ENCODE measurements at regions not wholly inside any gene's neighbourhood (a gene's known extent, or its start where the extent isn't known, plus 50 kb on each side); places are given as distances from the start of the nearest gene placed in this dataset.
"Not testable (repeated sequence)": the region's sequence is repeated elsewhere in the genome, so short reads cannot be mapped to it uniquely, and the experiment has no call there.

DNA sequence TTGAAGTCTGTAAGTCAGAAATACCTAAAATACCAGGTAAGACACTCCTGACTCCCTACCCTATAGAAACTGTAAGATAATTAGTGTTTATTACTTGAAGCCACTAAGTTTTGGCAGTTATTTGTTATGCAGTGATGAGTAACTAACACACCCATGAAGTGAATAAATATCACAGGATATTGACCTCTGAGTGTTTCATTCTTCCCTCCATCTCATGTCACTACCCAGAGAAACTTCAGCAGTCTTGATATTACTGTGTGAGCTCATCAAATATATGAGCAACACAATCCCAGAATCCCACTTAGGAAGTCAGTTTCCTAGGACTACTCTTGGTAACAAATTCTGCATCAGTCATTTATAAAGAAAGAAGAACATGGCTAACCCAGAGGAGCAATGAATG, 529.7 kb downstream of the FBXO15 start:
- DNase-seq, result no peak

- DNase-seq, result no peak
Measured at GRCh38 chr18:73615506-73615905, 532.1 kb downstream of the FBXO15 start.

DNA sequence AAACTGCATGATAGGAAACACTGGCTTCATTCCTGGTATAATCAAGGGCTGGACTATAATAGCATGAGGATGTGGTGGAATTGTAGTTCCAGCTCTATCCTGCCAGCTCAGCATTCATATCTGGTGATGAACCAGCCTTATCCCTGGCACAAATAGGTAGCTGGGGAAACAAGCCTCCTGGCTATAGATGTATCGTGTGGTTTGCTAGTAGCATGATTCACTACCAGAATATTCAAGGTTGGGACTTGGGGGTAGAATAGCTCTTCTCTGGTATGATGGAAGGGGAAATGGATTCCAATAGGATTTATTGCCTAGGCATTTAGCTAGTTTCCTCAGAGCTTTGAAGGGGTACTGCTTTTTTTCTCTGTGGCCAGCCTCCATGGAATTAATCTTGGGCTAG, 532.8 kb downstream of the FBXO15 start:
- DNase-seq, result no peak

DNA sequence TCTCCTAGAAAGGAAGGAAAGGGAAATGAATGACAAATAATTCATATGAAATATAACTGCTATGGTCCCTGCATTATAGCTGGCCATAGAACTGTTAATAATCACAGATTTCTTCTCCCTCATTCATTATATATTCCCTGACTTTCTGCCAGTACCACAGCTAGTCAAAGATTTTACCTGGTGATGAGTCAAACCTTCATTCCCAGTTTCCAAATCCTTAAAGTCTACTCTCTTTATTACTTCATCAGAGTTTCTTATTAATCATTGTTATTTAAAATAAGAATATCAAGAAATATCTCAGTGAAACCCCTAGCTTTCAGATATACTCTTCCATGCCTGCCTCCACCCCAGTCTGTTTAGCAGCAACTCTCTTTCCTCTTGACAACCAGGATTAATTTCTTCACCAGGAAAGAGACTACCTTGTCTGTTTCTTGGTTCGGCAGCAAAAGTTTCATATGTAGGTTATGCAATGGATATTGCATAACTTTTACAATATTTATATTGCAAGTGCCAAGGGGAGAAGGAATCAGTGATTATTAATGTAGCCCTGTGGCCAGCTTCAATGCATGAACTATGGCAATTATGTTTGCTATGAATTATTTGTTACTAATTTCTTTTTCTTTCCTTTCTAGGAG, 533.8 kb downstream of the FBXO15 start:
- no peak for DNase-seq

DNA sequence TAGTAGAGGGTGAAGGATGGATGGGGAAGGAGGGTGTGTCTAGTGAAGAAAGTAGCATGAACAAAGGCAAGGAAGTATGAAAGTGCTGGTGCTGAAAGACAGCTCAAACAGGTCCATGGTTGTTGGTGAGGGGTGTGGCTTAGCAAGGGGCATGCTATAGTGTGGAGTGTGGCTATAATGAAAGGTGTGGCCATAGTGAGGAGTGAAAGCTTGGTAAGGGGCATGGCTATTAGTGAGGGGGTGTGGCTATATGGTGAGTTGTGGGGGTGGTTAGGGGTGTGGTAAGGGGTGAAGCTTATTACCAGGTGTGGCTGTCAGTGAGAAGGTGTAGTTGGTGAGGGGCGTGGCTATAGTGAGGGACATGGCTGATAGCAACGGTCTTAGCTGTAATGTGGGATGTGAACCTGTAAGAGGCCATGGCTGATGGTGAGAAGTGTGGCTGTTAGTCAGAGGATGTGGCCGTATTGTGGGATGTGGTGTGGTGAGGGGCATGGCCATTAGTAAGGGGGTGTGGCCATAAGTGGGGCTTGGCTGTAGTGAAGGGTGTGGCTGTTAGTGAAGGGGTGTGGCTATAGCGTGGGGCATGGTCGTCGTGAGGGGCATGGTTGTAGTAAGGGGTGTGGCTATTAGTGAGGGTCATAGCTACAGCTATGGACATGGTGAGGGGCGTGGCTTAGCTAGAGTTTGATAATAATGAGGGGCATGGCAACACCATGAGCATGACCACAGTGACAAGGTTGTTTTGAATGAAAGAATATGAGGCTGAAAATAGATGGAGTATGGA, 549.6 kb downstream of the FBXO15 start:
- DNase-seq, result no peak

- DNase-seq, result no peak
Measured at GRCh38 chr18:73594749-73595148, 552.9 kb downstream of the FBXO15 start.

- no peak for DNase-seq
Measured at GRCh38 chr18:73593207-73593606, 554.4 kb downstream of the FBXO15 start.

DNA sequence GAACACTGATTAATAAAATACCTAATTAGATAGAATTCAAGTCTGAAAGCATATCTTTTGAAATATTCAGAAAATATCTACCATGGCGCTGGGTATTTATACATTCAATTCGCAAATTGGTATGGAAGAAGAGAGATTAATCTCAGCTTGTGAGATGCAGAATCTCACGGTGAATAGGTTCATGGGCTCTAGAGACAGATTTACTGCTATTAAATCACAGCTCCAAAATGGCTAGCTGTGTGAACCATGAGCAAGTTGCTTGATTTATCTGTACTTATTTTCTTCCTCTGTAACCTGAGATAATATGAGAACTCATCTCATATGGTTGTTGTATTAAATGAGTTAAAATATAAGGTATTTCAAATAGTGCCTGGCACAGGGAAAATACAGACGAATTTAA, 556.7 kb downstream of the FBXO15 start:
- DNase-seq, result no peak

- DNase-seq, result no peak
Measured at GRCh38 chr18:73579698-73580097, 567.9 kb downstream of the FBXO15 start.

DNA sequence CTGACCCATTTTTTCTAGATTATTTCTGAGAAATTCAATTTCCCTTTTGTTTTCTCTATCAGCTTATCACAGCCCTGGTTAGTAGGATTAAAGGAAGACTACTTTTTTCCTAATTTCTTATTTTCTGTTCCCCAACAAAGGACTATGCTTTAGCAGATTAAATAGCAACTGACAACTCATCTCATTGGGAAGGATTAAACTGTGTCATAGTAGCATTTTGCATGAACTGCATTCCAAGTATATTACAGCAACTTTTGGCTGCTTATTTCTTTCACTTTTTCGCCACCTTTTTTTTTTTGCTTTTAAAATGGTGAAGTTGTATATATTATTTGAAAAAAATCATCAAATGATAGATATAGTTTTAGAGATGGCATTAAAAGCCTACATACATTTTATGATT, 570.3 kb downstream of the FBXO15 start:
- no peak for DNase-seq

DNA sequence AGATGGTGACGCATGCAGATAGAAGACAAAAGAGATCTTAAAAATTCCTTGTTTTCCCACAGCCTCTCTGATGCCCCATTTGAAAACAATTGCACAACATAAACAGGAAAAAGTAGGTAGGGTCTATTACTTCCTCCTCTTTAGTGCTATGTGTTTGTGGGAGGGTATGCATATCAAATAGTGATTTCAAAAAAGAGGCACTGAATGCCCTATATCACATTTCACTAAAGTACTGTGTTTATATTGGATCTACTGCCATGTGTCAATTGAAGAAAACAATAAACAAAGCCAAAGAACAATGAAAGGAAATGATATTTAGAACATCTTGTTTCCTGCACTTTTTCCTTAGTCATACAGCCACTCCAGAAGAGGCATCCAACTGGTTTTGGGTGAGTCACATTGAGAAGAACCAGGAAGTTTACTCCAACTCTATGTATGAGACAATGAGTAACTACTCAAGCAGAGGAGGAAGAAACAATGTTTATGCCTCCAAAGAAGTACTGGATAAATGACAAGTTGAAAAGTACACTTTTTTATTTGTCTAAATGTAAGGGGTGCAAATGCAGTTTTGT, 583.6 kb downstream of the FBXO15 start:
- no peak for DNase-seq

GRCh38 chr18:73563345-73563744, 584.3 kb downstream of the FBXO15 start:
- no peak for DNase-seq

DNA sequence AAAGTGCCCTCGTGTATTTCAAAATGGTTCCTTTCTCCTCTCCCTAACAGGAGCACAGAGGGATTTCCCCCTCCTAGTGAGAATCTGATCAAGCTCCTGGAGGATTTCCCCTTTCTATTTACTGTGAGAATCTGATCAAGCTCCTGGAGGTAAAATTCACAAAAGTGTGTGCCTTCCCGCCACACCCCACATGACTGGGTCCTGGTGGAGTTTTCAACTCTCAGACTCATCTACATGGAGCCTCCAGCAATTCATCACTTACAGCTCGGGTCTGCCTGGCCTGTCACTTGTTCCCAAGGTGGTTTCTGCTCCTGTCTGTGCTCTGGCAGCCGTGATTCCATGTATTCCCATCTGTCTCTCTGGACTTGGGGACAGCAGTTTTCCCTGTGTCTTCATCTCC, 590.7 kb downstream of the FBXO15 start:
- DNase-seq, result no peak

- no peak for DNase-seq
Measured at GRCh38 chr18:73552171-73552570, 595.5 kb downstream of the FBXO15 start.

GRCh38 chr18:73551211-73551610, 596.4 kb downstream of the FBXO15 start:
- no peak for DNase-seq

- no peak for DNase-seq
Measured at GRCh38 chr18:73549236-73549635, 598.4 kb downstream of the FBXO15 start.

- DNase-seq, result no peak
Measured at GRCh38 chr18:73545472-73545871, 602.2 kb downstream of the FBXO15 start.

DNA sequence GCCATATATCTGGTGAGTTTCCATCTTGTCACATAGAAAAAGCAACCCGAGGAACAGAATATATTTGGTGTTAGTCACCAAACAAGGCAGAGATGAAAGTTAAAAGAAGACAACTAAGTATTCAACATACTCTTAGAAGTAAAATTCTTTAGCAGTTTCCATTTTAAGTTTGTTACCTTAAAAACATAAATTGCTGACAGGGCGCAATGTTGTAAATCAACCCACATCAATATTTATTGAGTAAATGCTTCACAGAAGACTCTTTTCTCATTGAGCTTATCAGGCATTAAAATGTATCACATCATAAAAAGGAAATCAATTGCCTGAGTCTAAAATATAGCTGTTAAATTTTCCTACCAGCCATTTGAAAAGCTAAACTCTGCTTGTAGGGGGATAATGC, 603.0 kb downstream of the FBXO15 start:
- no peak for DNase-seq

- no peak for DNase-seq
Measured at GRCh38 chr18:73544032-73544431, 603.6 kb downstream of the FBXO15 start.

GRCh38 chr18:73535990-73536389, 611.6 kb downstream of the FBXO15 start:
- DNase-seq, result no peak

DNA sequence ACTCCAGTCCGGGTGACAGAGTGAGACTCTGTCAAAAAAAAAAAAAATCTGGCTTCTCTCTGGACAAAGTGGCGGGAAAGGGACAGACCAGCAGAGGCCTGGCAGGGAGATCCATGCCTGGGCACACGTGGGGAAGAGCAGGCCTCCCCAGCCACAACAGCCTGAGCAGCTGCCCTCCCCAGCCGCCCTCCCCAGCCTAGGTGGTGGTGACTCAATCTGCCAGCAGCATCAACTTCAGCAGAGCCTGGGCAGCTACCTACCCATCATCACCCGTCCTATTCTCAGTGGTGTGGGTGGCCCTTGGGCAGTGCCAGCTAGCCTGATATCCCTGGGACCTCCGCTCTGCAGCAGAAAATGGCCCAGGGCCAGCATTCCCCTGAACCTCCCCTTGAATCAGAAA, 612.4 kb downstream of the FBXO15 start:
- no peak for DNase-seq

DNA sequence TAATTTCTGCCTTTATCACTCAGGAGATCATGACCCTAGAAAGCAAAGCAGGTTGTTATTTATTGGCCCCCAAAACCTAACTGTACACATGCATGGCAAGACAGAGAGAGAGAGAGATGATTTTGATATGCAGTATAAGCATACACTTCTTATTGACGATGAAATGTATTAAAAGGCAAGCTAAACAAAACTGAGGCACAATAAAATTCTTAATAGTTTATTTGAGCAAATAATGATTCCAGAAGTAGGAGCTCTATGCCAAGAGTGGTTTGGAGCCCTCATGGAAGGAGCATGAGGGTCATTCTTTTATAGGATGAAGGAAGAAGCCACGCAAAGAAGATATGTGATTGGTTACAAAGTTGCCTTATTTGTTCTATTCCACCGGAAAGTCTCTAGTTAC, 616.0 kb downstream of the FBXO15 start:
- DNase-seq, result no peak

- no peak for DNase-seq
Measured at GRCh38 chr18:73528066-73528465, 619.6 kb downstream of the FBXO15 start.

DNA sequence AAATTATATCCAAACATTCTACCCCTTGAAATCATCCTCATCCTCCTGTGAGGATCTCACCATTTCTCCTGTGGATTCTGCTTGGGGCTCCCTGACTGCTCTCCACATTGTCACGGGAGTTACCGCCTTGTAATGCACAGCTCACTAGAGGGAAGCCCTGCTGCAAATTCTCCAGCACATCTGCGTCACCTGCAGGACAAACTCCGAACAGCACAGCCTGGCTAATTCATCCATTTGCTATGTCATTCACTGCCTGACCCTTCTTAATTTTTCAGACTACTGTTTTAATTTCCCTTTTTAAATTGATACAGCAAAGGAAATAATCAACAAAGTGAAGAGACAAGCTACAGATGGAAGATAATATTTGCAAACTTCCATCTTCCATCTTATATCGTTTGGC, 627.4 kb downstream of the FBXO15 start:
- no peak for DNase-seq

GRCh38 chr18:73516056-73516455, 631.6 kb downstream of the FBXO15 start:
- not testable (repeated sequence) for DNase-seq

All from NCI-H1048 (cell line).